ENCODE measurements at regions not wholly inside any gene's neighbourhood (a gene's known extent, or its start where the extent isn't known, plus 50 kb on each side); places are given as distances from the start of the nearest gene placed in this dataset.

- TF ChIP-seq EZH2 (IDR thresholded peaks at IDR 0.05; ENCODE audit: low read length, missing control alignments) (no peak), CTCF (conservative IDR thresholded peaks at IDR 0.05 in 1 of 2, IDR thresholded peaks at IDR 0.05 in 1 of 2; ENCODE audit: low read depth in 1 of 2, low read length in 2 of 2) (no peak)
These were observed 325.3 kb upstream of the RASGEF1B start for GRCh38 chr4:81796790-81797528.
